ENCODE measurements at regions not wholly inside any gene's neighbourhood (a gene's known extent, or its start where the extent isn't known, plus 50 kb on each side); places are given as distances from the start of the nearest gene placed in this dataset.

DNA sequence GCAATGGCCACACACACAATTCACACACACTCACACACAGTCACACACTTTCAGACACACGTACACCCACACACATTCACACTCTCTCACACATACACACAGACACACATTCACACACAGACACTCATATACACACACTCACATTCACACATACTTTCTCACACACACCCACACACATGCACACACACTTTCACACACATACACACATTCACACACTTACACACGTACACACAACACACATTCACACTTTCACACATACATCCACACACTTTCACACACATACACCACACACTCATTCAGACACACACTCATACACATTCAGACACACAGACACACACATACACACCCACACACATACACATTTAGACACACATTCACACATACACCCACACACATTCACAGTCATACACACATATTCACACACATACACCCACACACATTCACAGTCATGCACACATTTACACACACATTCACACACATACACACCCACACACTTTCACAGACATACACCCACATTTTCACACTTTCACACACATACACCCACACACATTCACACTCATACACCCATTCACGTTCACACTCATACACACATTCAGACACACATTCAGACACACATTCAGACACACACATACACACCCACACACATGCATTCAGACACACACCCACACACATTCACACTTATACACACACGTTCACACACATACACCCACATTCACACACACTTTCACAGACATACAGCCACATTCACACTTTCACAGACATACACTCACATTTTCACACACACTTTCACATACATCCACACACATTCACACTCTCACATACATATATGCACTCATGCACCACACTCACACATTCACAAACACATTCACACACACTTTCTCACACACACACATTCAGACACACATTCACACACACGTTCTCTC lies 52.6 kb upstream of the C14orf180 start:
- Mint-ChIP-seq H3K27ac (ENCODE audit: unreplicated experiment) (no peak overlapping the region), H3K27me3 (ENCODE audit: unreplicated experiment) (peaks cover 4% of the 10 kb centered on the region), H3K4me1 (ENCODE audit: low read depth, unreplicated experiment) (no peaks in the 10 kb centered on the region), H3K36me3 (ENCODE audit: unreplicated experiment) (peaks cover 26% of the 10 kb centered on the region), H3K4me3 (ENCODE audit: unreplicated experiment) (no peak overlapping the region), H3K9me3 (ENCODE audit: unreplicated experiment) (peaks cover 10% of the 10 kb centered on the region)
- TF ChIP-seq, protein P1, sequence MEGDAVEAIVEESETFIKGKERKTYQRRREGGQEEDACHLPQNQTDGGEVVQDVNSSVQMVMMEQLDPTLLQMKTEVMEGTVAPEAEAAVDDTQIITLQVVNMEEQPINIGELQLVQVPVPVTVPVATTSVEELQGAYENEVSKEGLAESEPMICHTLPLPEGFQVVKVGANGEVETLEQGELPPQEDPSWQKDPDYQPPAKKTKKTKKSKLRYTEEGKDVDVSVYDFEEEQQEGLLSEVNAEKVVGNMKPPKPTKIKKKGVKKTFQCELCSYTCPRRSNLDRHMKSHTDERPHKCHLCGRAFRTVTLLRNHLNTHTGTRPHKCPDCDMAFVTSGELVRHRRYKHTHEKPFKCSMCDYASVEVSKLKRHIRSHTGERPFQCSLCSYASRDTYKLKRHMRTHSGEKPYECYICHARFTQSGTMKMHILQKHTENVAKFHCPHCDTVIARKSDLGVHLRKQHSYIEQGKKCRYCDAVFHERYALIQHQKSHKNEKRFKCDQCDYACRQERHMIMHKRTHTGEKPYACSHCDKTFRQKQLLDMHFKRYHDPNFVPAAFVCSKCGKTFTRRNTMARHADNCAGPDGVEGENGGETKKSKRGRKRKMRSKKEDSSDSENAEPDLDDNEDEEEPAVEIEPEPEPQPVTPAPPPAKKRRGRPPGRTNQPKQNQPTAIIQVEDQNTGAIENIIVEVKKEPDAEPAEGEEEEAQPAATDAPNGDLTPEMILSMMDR (IDR thresholded peaks at IDR 0.05; ENCODE audit: partially characterized antibody, unreplicated experiment) = no peak
- no peak for DNase-seq

DNA sequence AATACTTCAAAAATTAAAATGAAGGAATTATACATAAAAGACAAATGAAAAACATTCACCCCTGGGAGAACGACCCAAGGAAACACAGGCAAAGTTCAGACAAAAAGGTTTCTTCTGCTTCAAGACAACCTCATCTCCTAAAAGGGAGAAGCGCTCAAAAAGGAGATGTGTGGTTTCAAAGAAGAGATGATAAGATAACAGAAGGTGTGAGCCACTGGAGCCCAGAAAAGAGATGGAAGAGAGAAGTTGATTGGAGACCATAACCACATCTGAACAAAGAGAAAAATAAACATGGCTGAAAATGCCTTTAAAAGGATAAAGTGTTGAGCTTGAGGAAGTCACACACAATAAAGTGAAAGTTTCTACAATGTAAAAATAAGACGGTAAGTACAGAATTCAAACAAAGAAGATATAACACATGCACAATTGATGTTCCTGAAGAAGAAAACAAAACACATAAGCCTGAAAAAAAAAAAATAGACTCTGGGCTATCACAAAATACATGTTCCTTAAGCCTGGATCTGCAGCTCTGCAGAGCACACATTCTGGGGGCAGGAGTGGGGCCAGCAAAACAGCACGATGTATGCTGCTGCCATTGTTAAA lies 51.6 kb upstream of the C14orf180 start:
- no peak overlapping the region for H3K4me3 Mint-ChIP-seq (ENCODE audit: unreplicated experiment)
- TF ChIP-seq, protein P1 (IDR thresholded peaks at IDR 0.05; ENCODE audit: partially characterized antibody, unreplicated experiment) = no peak

GRCh38 chr14:104528496-104528895 lies 51.1 kb upstream of the C14orf180 start:
- H3K4me1 Mint-ChIP-seq (ENCODE audit: low read depth, unreplicated experiment) = no peaks in the 10 kb centered on the region
- H3K36me3 Mint-ChIP-seq (ENCODE audit: unreplicated experiment) = peaks cover 26% of the 10 kb centered on the region
- TF ChIP-seq, protein P1 (IDR thresholded peaks at IDR 0.05; ENCODE audit: partially characterized antibody, unreplicated experiment) = no peak
- no peak overlapping the region for H3K27ac Mint-ChIP-seq (ENCODE audit: unreplicated experiment)
- no peak for DNase-seq
- H3K4me3 Mint-ChIP-seq (ENCODE audit: unreplicated experiment) = no peak overlapping the region
- H3K9me3 Mint-ChIP-seq (ENCODE audit: unreplicated experiment) = peaks cover 10% of the 10 kb centered on the region
- H3K27me3 Mint-ChIP-seq (ENCODE audit: unreplicated experiment) = peaks cover 4% of the 10 kb centered on the region

More for the DNA sequence above, 51.6 kb upstream of the C14orf180 start:
- Mint-ChIP-seq H3K27ac (ENCODE audit: unreplicated experiment) (no peak overlapping the region), H3K36me3 (ENCODE audit: unreplicated experiment) (peaks cover 26% of the 10 kb centered on the region), H3K27me3 (ENCODE audit: unreplicated experiment) (peaks cover 4% of the 10 kb centered on the region), H3K9me3 (ENCODE audit: unreplicated experiment) (peaks cover 10% of the 10 kb centered on the region), H3K4me1 (ENCODE audit: low read depth, unreplicated experiment) (no peaks in the 10 kb centered on the region)
- DNase-seq = no peak

Measured in glutamatergic neuron (in vitro differentiated cells).